ENCODE measurements at regions not wholly inside any gene's neighbourhood (a gene's known extent, or its start where the extent isn't known, plus 50 kb on each side); places are given as distances from the start of the nearest gene placed in this dataset.
"Not testable (repeated sequence)": the region's sequence is repeated elsewhere in the genome, so short reads cannot be mapped to it uniquely, and the experiment has no call there.

GRCh38 chr14:84937016-84937415, 592.9 kb upstream of the FLRT2 start:
- no peaks in the 10 kb centered on the region for H3K4me1 ChIP-seq (ENCODE audit: control insufficient read depth in 5 of 5, insufficient read depth in 5 of 5, low read length in 5 of 5)

GRCh38 chr14:84937449-84937848, 592.5 kb upstream of the FLRT2 start:
- Histone ChIP-seq H3K27me3 (ENCODE audit: control insufficient read depth in 5 of 5, insufficient read depth in 4 of 5, low read length in 5 of 5) (no peaks in the 10 kb centered on the region), H3K36me3 (ENCODE audit: control insufficient read depth in 5 of 5, insufficient read depth in 5 of 5, low read length in 5 of 5) (no peaks in the 10 kb centered on the region)

More at GRCh38 chr14:84937016-84937415, 592.9 kb upstream of the FLRT2 start:
- H3K27ac ChIP-seq (ENCODE audit: low read depth, low read length) = no peak overlapping the region
- H3K27me3 ChIP-seq (ENCODE audit: control insufficient read depth in 5 of 5, insufficient read depth in 4 of 5, low read length in 5 of 5) = no peaks in the 10 kb centered on the region
- H3K4me3 ChIP-seq (ENCODE audit: low read depth in 1 of 5, low read length in 5 of 5) = no peak overlapping the region
- no peaks in the 10 kb centered on the region for H3K36me3 ChIP-seq (ENCODE audit: control insufficient read depth in 5 of 5, insufficient read depth in 5 of 5, low read length in 5 of 5)
- H3K9me3 ChIP-seq (ENCODE audit: control insufficient read depth in 5 of 5, low read length in 5 of 5) = no peaks in the 10 kb centered on the region
- H3K9ac ChIP-seq (ENCODE audit: low read length in 5 of 5) = no peak overlapping the region

GRCh38 chr14:84944901-84945300, 585.0 kb upstream of the FLRT2 start:
- not testable (repeated sequence) for H3K27me3 ChIP-seq (ENCODE audit: control insufficient read depth in 5 of 5, insufficient read depth in 4 of 5, low read length in 5 of 5); H3K27ac ChIP-seq (ENCODE audit: low read depth, low read length); H3K4me1 ChIP-seq (ENCODE audit: control insufficient read depth in 5 of 5, insufficient read depth in 5 of 5, low read length in 5 of 5); H3K9me3 ChIP-seq (ENCODE audit: control insufficient read depth in 5 of 5, low read length in 5 of 5); H3K4me3 ChIP-seq (ENCODE audit: low read depth in 1 of 5, low read length in 5 of 5); H3K36me3 ChIP-seq (ENCODE audit: control insufficient read depth in 5 of 5, insufficient read depth in 5 of 5, low read length in 5 of 5); H3K9ac ChIP-seq (ENCODE audit: low read length in 5 of 5)

More at GRCh38 chr14:84937449-84937848, 592.5 kb upstream of the FLRT2 start:
- no peak overlapping the region for H3K4me3 ChIP-seq (ENCODE audit: low read depth in 1 of 5, low read length in 5 of 5)
- H3K4me1 ChIP-seq (ENCODE audit: control insufficient read depth in 5 of 5, insufficient read depth in 5 of 5, low read length in 5 of 5) = no peaks in the 10 kb centered on the region
- H3K9me3 ChIP-seq (ENCODE audit: control insufficient read depth in 5 of 5, low read length in 5 of 5) = no peaks in the 10 kb centered on the region
- no peak overlapping the region for H3K9ac ChIP-seq (ENCODE audit: low read length in 5 of 5)
- H3K27ac ChIP-seq (ENCODE audit: low read depth, low read length) = no peak overlapping the region

DNA sequence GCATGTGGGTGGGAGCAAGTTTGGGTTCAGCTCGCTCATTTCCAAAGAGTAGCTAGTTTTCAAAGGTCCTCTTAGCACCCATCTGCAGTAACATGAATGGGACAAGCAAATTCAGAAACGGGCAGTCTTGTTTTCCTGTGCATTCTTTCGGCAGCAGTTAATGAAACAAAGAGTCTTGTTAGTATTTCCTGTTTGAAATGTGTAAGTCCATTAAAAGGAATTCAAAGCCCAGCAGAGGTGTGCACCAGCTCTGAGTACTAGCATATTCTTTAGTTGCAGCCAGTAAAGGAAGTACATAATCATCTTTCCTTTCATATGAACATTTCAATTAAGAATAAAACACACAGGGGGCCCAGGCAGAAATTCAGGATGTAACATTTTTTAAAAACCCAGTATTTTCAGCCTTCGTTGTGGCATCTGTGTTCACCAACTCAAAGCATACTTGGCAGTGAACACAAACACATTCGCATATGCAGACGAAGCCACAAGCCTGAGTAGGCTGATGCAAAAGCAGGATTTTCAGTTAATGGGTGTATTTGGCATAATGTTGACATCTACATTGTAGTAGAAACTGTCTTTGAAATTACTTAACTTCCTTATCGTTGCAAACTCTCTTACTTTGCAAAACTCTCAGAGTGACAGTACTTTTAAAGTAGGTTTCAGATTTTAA, 570.0 kb upstream of the FLRT2 start:
- no peaks in the 10 kb centered on the region for H3K36me3 ChIP-seq (ENCODE audit: control insufficient read depth in 5 of 5, insufficient read depth in 5 of 5, low read length in 5 of 5)
- H3K27ac ChIP-seq (ENCODE audit: low read depth, low read length) = no peak overlapping the region
- H3K27me3 ChIP-seq (ENCODE audit: control insufficient read depth in 5 of 5, insufficient read depth in 4 of 5, low read length in 5 of 5) = no peaks in the 10 kb centered on the region
- no peaks in the 10 kb centered on the region for H3K4me1 ChIP-seq (ENCODE audit: control insufficient read depth in 5 of 5, insufficient read depth in 5 of 5, low read length in 5 of 5)
- peaks cover 0 to 5% (median 2%) of the 10 kb centered on the region in 5 donors for H3K9me3 ChIP-seq (ENCODE audit: control insufficient read depth in 5 of 5, low read length in 5 of 5)
- no peak overlapping the region for H3K4me3 ChIP-seq (ENCODE audit: low read depth in 1 of 5, low read length in 5 of 5)
- no peak overlapping the region for H3K9ac ChIP-seq (ENCODE audit: low read length in 5 of 5)

GRCh38 chr14:84961637-84962036, 568.3 kb upstream of the FLRT2 start:
- H3K36me3 ChIP-seq (ENCODE audit: control insufficient read depth in 5 of 5, insufficient read depth in 5 of 5, low read length in 5 of 5) = no peaks in the 10 kb centered on the region
- H3K9me3 ChIP-seq (ENCODE audit: control insufficient read depth in 5 of 5, low read length in 5 of 5) = peaks cover 0 to 5% (median 2%) of the 10 kb centered on the region in 5 donors
- no peak overlapping the region for H3K27ac ChIP-seq (ENCODE audit: low read depth, low read length)
- no peak overlapping the region for H3K4me3 ChIP-seq (ENCODE audit: low read depth in 1 of 5, low read length in 5 of 5)
- H3K27me3 ChIP-seq (ENCODE audit: control insufficient read depth in 5 of 5, insufficient read depth in 4 of 5, low read length in 5 of 5) = no peaks in the 10 kb centered on the region
- H3K9ac ChIP-seq (ENCODE audit: low read length in 5 of 5) = no peak overlapping the region
- no peaks in the 10 kb centered on the region for H3K4me1 ChIP-seq (ENCODE audit: control insufficient read depth in 5 of 5, insufficient read depth in 5 of 5, low read length in 5 of 5)

DNA sequence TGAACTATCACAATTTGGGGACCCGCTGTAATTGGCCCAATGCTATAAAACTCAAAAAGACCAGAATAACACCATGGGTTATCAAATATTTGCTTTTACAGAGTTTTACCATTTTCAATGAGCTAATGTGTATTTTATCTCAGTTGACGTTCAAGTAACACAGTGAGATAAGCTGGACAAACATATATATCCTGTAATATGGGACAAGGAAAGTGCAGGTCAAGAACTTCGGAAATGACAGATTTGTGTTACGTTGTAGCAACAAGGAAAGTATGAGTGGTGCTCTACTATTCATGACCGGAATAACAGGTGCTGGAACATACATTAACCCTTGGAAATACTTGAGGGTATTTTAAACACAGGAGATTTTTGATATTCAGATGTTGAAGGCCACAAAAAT, 566.4 kb upstream of the FLRT2 start:
- Histone ChIP-seq H3K9ac (ENCODE audit: low read length in 5 of 5) (no peak overlapping the region), H3K4me3 (ENCODE audit: low read depth in 1 of 5, low read length in 5 of 5) (no peak overlapping the region), H3K9me3 (ENCODE audit: control insufficient read depth in 5 of 5, low read length in 5 of 5) (peaks cover 0 to 5% (median 0%) of the 10 kb centered on the region in 5 donors), H3K27me3 (ENCODE audit: control insufficient read depth in 5 of 5, insufficient read depth in 4 of 5, low read length in 5 of 5) (no peaks in the 10 kb centered on the region), H3K36me3 (ENCODE audit: control insufficient read depth in 5 of 5, insufficient read depth in 5 of 5, low read length in 5 of 5) (no peaks in the 10 kb centered on the region), H3K27ac (ENCODE audit: low read depth, low read length) (no peak overlapping the region), H3K4me1 (ENCODE audit: control insufficient read depth in 5 of 5, insufficient read depth in 5 of 5, low read length in 5 of 5) (no peaks in the 10 kb centered on the region)

DNA sequence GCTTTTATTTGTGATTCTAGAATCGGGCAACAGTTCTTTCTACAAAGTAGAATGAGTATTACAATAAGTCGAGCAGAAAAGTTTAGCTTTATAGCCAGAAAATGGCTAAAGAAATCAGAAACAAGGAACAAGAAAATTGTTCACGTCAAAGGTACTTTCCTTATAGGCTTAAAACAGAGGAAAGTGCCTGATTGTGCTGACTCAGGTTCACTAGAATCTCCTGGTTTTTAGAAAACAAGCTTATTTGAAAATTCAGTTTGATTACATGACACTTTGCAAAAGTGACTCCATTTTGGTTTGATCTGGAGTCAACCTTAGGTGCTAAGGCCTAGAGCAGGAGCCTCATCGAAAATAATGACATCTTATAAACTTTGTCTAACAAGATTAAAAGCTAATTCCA, 564.7 kb upstream of the FLRT2 start:
- Histone ChIP-seq H3K4me3 (ENCODE audit: low read depth in 1 of 5, low read length in 5 of 5) (no peak overlapping the region), H3K4me1 (ENCODE audit: control insufficient read depth in 5 of 5, insufficient read depth in 5 of 5, low read length in 5 of 5) (no peaks in the 10 kb centered on the region), H3K9me3 (ENCODE audit: control insufficient read depth in 5 of 5, low read length in 5 of 5) (no peaks in the 10 kb centered on the region), H3K36me3 (ENCODE audit: control insufficient read depth in 5 of 5, insufficient read depth in 5 of 5, low read length in 5 of 5) (no peaks in the 10 kb centered on the region), H3K9ac (ENCODE audit: low read length in 5 of 5) (no peak overlapping the region), H3K27me3 (ENCODE audit: control insufficient read depth in 5 of 5, insufficient read depth in 4 of 5, low read length in 5 of 5) (no peaks in the 10 kb centered on the region), H3K27ac (ENCODE audit: low read depth, low read length) (no peak overlapping the region)

DNA sequence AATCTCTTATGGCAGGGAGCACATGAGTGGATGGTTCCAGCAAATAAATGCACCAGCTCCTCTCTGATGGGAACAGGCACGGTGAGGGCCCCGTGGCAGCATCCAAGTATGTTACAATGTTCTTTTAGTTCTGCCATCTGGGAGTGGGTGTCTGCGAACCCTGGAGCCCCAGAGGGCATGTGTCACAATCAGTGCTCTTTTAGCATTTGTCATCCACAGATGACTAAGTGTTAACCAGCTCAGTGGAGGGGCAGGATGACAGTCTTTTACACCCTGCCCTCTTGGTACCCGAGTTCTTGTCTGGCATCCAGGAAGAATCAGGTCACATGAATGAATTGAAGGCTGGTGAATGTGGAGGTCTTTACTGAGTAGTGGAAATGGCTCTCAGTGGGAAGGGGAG, 560.4 kb upstream of the FLRT2 start:
- H3K36me3 ChIP-seq (ENCODE audit: control insufficient read depth in 5 of 5, insufficient read depth in 5 of 5, low read length in 5 of 5) = no peaks in the 10 kb centered on the region
- H3K4me1 ChIP-seq (ENCODE audit: control insufficient read depth in 5 of 5, insufficient read depth in 5 of 5, low read length in 5 of 5) = no peaks in the 10 kb centered on the region
- no peak overlapping the region for H3K27ac ChIP-seq (ENCODE audit: low read depth, low read length)
- H3K27me3 ChIP-seq (ENCODE audit: control insufficient read depth in 5 of 5, insufficient read depth in 4 of 5, low read length in 5 of 5) = no peaks in the 10 kb centered on the region
- H3K9me3 ChIP-seq (ENCODE audit: control insufficient read depth in 5 of 5, low read length in 5 of 5) = no peaks in the 10 kb centered on the region
- no peak overlapping the region for H3K4me3 ChIP-seq (ENCODE audit: low read depth in 1 of 5, low read length in 5 of 5)
- no peak overlapping the region for H3K9ac ChIP-seq (ENCODE audit: low read length in 5 of 5)

GRCh38 chr14:84975241-84975902, 554.6 kb upstream of the FLRT2 start:
- Histone ChIP-seq H3K9me3 (ENCODE audit: control insufficient read depth in 5 of 5, low read length in 5 of 5) (no peaks in the 10 kb centered on the region), H3K27me3 (ENCODE audit: control insufficient read depth in 5 of 5, insufficient read depth in 4 of 5, low read length in 5 of 5) (no peaks in the 10 kb centered on the region), H3K9ac (ENCODE audit: low read length in 5 of 5) (no peak overlapping the region), H3K4me3 (ENCODE audit: low read depth in 1 of 5, low read length in 5 of 5) (no peak overlapping the region), H3K27ac (ENCODE audit: low read depth, low read length) (no peak overlapping the region), H3K36me3 (ENCODE audit: control insufficient read depth in 5 of 5, insufficient read depth in 5 of 5, low read length in 5 of 5) (no peaks in the 10 kb centered on the region), H3K4me1 (ENCODE audit: control insufficient read depth in 5 of 5, insufficient read depth in 5 of 5, low read length in 5 of 5) (peaks cover 0 to 14% (median 0%) of the 10 kb centered on the region in 5 donors)

- H3K36me3 ChIP-seq (ENCODE audit: control insufficient read depth in 5 of 5, insufficient read depth in 5 of 5, low read length in 5 of 5) = no peaks in the 10 kb centered on the region
Observed at GRCh38 chr14:84976805-84977204, 553.1 kb upstream of the FLRT2 start.

More at GRCh38 chr14:84976805-84977204, 553.1 kb upstream of the FLRT2 start:
- no peaks in the 10 kb centered on the region for H3K9me3 ChIP-seq (ENCODE audit: control insufficient read depth in 5 of 5, low read length in 5 of 5)
- no peak overlapping the region for H3K27ac ChIP-seq (ENCODE audit: low read depth, low read length)
- no peaks in the 10 kb centered on the region for H3K27me3 ChIP-seq (ENCODE audit: control insufficient read depth in 5 of 5, insufficient read depth in 4 of 5, low read length in 5 of 5)
- H3K4me3 ChIP-seq (ENCODE audit: low read depth in 1 of 5, low read length in 5 of 5) = no peak overlapping the region
- H3K4me1 ChIP-seq (ENCODE audit: control insufficient read depth in 5 of 5, insufficient read depth in 5 of 5, low read length in 5 of 5) = peaks cover 0 to 14% (median 0%) of the 10 kb centered on the region in 5 donors
- no peak overlapping the region for H3K9ac ChIP-seq (ENCODE audit: low read length in 5 of 5)
